Tibial nerve (tissue), 4 donors: ENCODE measurements at regions not wholly inside any gene's neighbourhood (a gene's known extent, or its start where the extent isn't known, plus 50 kb on each side); places are given as distances from the start of the nearest gene placed in this dataset.

Experiments used
- DNase-seq, 2 donors: peaks; one replicate each; pipeline ENCODE4 v3.0.0-alpha.2; 2019; ENCODE audit warnings: low spot score in 2 of 2
- H3K27ac ChIP-seq, 4 donors: fragments of 200-600 bp; sonication (generic) in 3 of 4; one replicate each; pipeline ENCODE4 v1.5.1; 2017 to 2019; ENCODE audit warnings: mild to moderate bottlenecking in 1 of 4
- H3K27me3 ChIP-seq, 2 donors: fragments of 200-600 bp; sonication (generic) in 1 of 2; one replicate each; pipeline versions ENCODE4 v1.5.1 to v1.6.0; 2017 to 2019
- H3K36me3 ChIP-seq, 3 donors: fragments of 200-600 bp; sonication (generic); one replicate each; pipeline ENCODE4 v1.5.1; 2018 to 2019
- H3K4me1 ChIP-seq, 4 donors: fragments of 200-600 bp; sonication (generic) in 3 of 4; one replicate each; pipeline ENCODE4 v1.5.1; 2017 to 2019
- H3K4me3 ChIP-seq, 4 donors: fragments of 200-600 bp; sonication (generic) in 3 of 4; one replicate each; pipeline ENCODE4 v1.5.1; 2017 to 2019; ENCODE audit warnings: mild to moderate bottlenecking in 1 of 4, moderate library complexity in 1 of 4
- H3K9me3 ChIP-seq, 4 donors: fragments of 200-600 bp; sonication (generic) in 3 of 4; one replicate each; pipeline ENCODE4 v1.5.1; 2017 to 2019
- EP300 ChIP-seq, 2 donors: sonication (generic); formaldehyde crosslinking; IDR thresholded peaks; one replicate each; pipeline ENCODE4 v1.6.1; 2017; ENCODE audit warnings: antibody characterized with exemption in 2 of 2, mild to moderate bottlenecking in 1 of 2
- POLR2A ChIP-seq, 2 donors: fragments of 450-650 bp; IDR thresholded peaks; one replicate each; pipeline ENCODE4 v1.6.1; 2017; ENCODE audit warnings: antibody characterized with exemption in 2 of 2, mild to moderate bottlenecking in 2 of 2, moderate library complexity in 2 of 2
- WGBS, 2 donors: methylation state at CpG; one replicate each; pipeline ENCODE4 v1.1.5; 2018; 5-methylcytosine and 5-hydroxymethylcytosine counted together
- TF ChIP-seq, protein P1 (sequence below), 5 experiments: fragments of 200-600 bp in 3 of 5; fragments of 450-650 bp in 2 of 5; sonication (generic) in 3 of 5; IDR thresholded peaks; one replicate each; pipeline ENCODE4 v1.5.1; 2016 to 2019; ENCODE audit warnings: antibody characterized with exemption in 5 of 5, mild to moderate bottlenecking in 3 of 5, moderate library complexity in 2 of 5

DNA sequence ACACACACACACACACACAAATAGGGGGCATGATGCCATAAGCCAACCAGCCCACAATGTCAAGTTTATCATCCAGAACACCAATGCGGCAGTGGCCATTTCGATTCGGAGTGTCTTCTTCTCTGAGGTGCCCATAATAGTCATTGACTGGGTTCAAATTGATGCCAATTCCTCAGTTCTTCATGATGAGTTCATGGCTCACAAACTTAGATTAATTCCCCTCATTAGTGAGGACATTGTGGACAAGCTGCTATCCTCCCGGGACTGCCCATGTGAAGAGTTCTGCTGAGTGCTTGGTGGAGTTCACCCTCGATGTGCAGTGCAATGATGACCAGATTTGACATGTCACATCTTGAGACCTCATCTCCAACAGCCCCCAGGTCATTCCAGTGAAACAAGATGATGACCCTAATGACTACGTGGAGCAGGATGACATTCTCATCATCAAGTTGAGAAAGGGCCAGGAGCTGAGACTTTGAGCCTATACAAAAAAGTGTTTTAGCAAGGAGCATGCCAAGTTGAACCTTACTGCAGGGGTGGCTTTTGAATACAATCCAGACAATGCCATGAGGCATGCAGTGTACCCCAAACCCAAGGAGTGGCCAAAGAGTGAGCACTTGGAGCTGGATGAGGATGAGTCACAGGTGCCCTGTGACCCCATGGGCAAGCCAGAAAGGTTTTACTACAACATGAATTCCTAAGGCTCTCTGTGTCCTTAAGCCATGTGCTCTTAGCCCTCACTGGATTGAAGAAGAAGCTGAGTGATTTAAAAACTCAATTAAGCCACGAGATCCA lies 211.6 kb upstream of the SAMSN1 start:
- Histone ChIP-seq H3K36me3 (no peaks in the 10 kb centered on the region), H3K4me1 (peaks cover 0 to 4% (median 0%) of the 10 kb centered on the region in 4 donors), H3K27ac (no peak overlapping the region), H3K27me3 (no peaks in the 10 kb centered on the region), H3K4me3 (no peak overlapping the region), H3K9me3 (peaks cover 0 to 6% (median 0%) of the 10 kb centered on the region in 4 donors)
- 83 to 93% methylated on average over 7 of the region's 7 CpGs for WGBS, 2 donors
- TF ChIP-seq POLR2A (IDR thresholded peaks at IDR 0.05): no peak
- TF ChIP-seq EP300 (IDR thresholded peaks at IDR 0.05): no peak
- TF ChIP-seq, protein P1, sequence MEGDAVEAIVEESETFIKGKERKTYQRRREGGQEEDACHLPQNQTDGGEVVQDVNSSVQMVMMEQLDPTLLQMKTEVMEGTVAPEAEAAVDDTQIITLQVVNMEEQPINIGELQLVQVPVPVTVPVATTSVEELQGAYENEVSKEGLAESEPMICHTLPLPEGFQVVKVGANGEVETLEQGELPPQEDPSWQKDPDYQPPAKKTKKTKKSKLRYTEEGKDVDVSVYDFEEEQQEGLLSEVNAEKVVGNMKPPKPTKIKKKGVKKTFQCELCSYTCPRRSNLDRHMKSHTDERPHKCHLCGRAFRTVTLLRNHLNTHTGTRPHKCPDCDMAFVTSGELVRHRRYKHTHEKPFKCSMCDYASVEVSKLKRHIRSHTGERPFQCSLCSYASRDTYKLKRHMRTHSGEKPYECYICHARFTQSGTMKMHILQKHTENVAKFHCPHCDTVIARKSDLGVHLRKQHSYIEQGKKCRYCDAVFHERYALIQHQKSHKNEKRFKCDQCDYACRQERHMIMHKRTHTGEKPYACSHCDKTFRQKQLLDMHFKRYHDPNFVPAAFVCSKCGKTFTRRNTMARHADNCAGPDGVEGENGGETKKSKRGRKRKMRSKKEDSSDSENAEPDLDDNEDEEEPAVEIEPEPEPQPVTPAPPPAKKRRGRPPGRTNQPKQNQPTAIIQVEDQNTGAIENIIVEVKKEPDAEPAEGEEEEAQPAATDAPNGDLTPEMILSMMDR (IDR thresholded peaks at IDR 0.05): no peak
- DNase-seq: no peak

DNA sequence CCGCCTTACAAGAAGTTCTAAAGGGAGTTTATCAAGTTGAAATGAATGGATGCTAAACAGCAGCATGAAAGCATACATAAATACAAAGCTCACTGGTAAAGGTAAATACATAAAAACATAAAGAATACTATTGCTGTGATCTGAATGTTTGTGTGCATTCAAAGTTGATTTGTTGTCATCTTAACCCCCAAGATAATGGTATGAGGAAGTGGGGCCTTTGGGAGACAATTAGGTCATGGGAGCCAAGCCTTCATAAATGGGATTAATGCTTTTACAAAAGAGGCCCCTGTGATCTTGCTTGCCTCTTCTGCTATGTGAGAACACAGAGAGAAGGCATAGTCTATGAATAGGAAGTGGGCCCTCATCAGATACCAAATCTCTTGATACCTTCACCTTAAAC lies 209.0 kb upstream of the SAMSN1 start:
- H3K9me3 ChIP-seq: peaks cover 0 to 6% (median 0%) of the 10 kb centered on the region in 4 donors
- DNase-seq: no peak
- no peak overlapping the region for H3K4me3 ChIP-seq
- H3K27ac ChIP-seq: no peak overlapping the region
- H3K4me1 ChIP-seq: no peaks in the 10 kb centered on the region
- no peaks in the 10 kb centered on the region for H3K36me3 ChIP-seq
- H3K27me3 ChIP-seq: no peaks in the 10 kb centered on the region
- no peak for TF ChIP-seq EP300 (IDR thresholded peaks at IDR 0.05)
- no peak for TF ChIP-seq POLR2A (IDR thresholded peaks at IDR 0.05)
- TF ChIP-seq, protein P1 (IDR thresholded peaks at IDR 0.05): no peak
- WGBS, 2 donors: 88 to 100% methylated on average over 1 of the region's 1 CpG

DNA sequence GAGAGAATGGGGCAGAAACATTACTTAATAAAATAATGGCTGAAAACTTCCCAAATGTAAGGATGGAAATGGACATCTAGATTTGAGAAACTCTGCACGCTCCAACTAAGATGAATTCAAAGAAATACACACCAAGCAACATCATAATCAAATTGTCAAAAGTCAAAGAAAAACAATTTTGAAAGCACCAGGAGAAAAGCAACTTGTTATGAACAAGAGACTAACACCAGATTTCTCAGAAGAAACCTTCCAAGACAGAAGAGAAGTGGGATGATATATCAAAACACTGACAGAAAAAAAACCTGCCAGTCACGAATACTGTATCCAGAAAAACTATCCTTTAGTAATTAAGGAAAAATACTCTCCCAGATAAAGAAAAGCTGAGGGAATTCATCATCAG lies 208.6 kb upstream of the SAMSN1 start:
- no peaks in the 10 kb centered on the region for H3K36me3 ChIP-seq
- H3K4me3 ChIP-seq: no peak overlapping the region
- H3K27ac ChIP-seq: no peak overlapping the region
- WGBS, 2 donors: 87 to 89% methylated on average over 2 of the region's 2 CpGs
- peaks cover 0 to 6% (median 0%) of the 10 kb centered on the region in 4 donors for H3K9me3 ChIP-seq
- no peaks in the 10 kb centered on the region for H3K27me3 ChIP-seq
- H3K4me1 ChIP-seq: no peaks in the 10 kb centered on the region
- DNase-seq: no peak
- TF ChIP-seq EP300 (IDR thresholded peaks at IDR 0.05) (no peak), POLR2A (IDR thresholded peaks at IDR 0.05) (no peak)
- TF ChIP-seq, protein P1 (IDR thresholded peaks at IDR 0.05): no peak

DNA sequence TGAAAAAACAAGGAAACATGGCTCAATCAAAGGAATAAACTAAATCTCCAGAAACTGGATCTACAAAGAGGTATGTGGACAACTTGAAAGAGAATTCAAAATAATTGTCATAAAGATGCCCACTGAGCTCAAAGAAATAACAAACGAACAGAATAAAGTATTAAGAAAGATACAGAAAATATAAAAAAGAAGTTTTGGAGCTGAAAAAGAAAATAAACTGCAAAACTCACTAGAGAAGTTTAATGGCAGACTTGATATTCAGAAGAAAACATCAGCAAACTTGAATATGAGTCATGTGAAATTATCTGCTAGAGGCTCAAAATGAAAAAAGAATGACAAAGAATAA lies 208.1 kb upstream of the SAMSN1 start:
- Histone ChIP-seq H3K9me3 (peaks cover 0 to 6% (median 0%) of the 10 kb centered on the region in 4 donors), H3K4me1 (no peaks in the 10 kb centered on the region), H3K4me3 (no peak overlapping the region), H3K27me3 (no peaks in the 10 kb centered on the region), H3K36me3 (no peaks in the 10 kb centered on the region), H3K27ac (no peak overlapping the region)
- TF ChIP-seq POLR2A (IDR thresholded peaks at IDR 0.05): no peak
- no peak for TF ChIP-seq EP300 (IDR thresholded peaks at IDR 0.05)
- TF ChIP-seq, protein P1 (IDR thresholded peaks at IDR 0.05): no peak
- no peak for DNase-seq
- WGBS, 2 donors: 85 to 92% methylated on average over 1 of the region's 1 CpG

DNA sequence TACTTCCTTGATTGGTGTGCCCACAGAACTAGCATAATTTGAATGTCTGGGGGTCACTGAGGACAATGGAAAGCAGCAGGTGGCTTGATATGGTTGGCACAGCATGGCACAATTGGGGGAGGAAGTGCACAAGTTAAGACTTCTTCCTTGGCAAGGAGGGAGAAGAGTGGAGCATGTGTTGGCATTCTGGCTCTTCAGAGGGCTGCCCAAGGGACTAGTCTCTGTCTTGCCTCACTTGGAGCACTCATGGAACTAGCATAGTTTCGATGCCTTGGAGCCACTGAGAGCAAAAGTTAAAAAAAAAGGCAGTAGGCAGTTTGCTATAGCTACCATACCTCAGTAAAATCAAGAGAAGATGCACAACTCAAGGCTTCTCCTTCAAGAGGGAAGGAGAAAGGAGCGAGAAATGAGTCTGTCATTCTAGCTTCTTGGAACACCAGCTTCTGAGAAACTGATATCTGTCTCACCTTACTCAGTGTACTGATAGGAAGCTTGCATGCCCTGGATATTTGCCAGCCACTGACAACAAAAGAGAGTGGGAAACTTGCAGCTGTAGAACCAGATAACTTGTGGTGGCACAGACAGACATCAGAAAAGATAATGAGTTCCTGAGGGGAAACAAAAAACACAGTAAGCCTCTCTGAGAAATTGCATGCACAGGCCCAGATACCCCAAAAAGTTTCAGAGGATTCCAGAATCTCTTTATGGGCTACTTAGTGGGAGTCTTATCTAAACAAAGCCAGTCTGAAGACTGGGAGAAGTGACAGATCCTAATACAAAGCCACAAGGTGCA lies 207.5 kb upstream of the SAMSN1 start:
- H3K36me3 ChIP-seq: no peaks in the 10 kb centered on the region
- no peak for DNase-seq
- H3K27ac ChIP-seq: no peak overlapping the region
- peaks cover 0 to under 1% (median 0%) of the 10 kb centered on the region in 4 donors for H3K9me3 ChIP-seq
- TF ChIP-seq EP300 (IDR thresholded peaks at IDR 0.05): no peak
- TF ChIP-seq, protein P1 (IDR thresholded peaks at IDR 0.05): no peak
- no peak for TF ChIP-seq POLR2A (IDR thresholded peaks at IDR 0.05)
- 90 to 92% methylated on average over 2 of the region's 2 CpGs for WGBS, 2 donors
- H3K4me1 ChIP-seq: no peaks in the 10 kb centered on the region
- no peaks in the 10 kb centered on the region for H3K27me3 ChIP-seq
- no peak overlapping the region for H3K4me3 ChIP-seq
